Activated CD8-positive, alpha-beta memory T cell treated with anti-CD3 and anti-CD28 coated beads for 24 hours (primary cell): ENCODE measurements at regions not wholly inside any gene's neighbourhood (a gene's known extent, or its start where the extent isn't known, plus 50 kb on each side); places are given as distances from the start of the nearest gene placed in this dataset.

ENCODE experiments used
- DNase-seq: peaks from one replicate; pipeline ENCODE4 v3.0.0-alpha.2; 2020

DNA sequence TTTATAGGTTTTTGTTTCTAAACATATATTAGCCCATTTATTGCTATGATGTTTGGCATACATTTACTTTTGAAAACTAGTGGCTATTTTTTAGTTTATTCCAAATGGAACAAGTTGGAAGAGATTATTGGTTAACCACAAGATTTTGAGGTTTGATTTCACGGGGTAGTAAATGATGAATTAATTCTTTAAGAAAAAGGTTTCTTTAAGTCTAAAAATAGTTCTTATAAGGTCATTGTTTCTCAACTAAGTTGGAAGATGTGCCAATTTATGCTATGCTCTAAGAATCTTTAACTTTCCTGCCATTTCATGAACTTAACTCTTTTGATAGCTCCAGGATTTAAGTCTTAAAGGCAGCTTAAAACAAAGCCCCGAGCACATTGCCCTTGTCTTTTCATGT, 183.8 kb downstream of the LMO4 start:
- DNase-seq: no peak

- DNase-seq: no peak
Measured at GRCh38 chr1:87513255-87513654, 184.6 kb downstream of the LMO4 start.

GRCh38 chr1:87513966-87514660, 185.4 kb downstream of the LMO4 start:
- DNase-seq: no peak

GRCh38 chr1:87515781-87516180, 187.1 kb downstream of the LMO4 start:
- no peak for DNase-seq

GRCh38 chr1:87518794-87519193, 190.1 kb downstream of the LMO4 start:
- DNase-seq: no peak

GRCh38 chr1:87521452-87521851, 192.8 kb downstream of the LMO4 start:
- DNase-seq: no peak

DNA sequence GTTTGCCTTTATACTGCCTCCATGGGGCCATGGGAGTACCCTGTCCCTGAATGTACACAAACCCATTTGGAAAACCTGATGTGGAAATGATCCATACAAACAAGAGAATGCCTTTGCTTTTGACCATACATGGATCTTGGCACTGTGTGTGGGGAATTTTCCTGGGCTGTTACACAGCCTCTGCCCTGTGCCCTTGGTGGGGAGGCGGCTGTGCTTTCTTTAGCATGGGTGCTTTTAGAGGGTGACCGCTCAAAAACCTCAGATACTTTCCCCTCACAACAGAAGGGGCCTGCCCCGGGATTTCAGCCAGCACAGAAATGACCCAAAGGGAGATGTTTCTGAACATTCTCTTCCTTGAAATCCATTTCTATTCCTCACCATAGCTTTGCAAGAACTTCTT, 194.8 kb downstream of the LMO4 start:
- no peak for DNase-seq

GRCh38 chr1:87524021-87524754, 195.5 kb downstream of the LMO4 start:
- DNase-seq: no peak

GRCh38 chr1:87528754-87529517, 200.3 kb downstream of the LMO4 start:
- no peak for DNase-seq

DNA sequence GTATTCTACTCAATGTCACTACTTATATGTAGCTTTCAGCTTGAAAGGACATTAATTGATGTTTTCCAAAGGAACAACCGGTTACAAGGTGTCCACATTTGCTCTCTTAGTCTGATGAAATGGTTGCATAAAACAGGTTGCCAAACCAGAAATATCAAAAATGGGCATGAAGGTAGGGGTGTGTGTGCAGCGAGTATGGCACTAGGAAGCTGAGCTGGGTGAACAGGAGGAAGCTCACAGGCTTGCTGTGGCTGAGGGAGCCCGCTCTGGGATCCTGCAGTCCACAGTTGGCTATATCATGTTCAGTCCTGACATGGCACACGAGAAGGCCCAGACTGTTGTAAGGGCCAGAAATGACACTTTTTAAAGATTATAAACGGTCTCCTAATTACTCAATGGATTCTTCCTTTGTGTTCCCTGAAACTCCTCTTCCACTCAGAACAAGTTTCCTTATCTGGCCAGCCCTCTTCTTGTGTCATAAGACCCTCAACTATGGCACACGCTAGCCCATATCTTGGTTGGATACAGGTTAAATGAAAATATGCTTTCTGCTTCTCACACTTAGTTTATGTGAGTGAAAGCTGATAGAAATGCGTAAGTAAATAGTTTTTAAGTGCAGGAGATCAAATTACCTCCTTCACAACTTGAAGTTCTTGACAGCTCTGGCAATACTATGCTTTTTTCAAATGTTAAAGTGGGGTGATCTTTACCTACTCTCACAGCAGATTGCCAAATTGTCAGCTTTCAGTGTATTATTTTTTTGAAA, 201.5 kb downstream of the LMO4 start:
- DNase-seq: no peak

DNA sequence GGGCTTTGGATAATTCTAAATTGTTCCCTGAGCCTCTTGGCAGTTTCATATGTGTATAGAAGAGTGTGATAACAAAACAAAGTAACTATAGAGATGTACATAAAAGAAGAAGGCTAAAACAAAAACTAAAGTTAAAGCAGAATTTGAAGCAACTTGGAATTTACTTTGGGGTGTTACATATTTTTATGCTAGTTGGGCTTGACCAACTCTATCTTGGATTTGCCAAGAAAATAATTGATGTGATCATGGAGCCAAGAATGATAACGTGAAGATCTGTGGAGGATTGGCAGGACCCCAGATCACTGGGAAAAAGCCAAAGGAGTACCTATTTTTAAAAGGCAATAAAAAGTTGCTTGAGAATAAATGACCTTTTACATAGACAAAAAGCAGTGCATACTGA, 206.9 kb downstream of the LMO4 start:
- no peak for DNase-seq

DNA sequence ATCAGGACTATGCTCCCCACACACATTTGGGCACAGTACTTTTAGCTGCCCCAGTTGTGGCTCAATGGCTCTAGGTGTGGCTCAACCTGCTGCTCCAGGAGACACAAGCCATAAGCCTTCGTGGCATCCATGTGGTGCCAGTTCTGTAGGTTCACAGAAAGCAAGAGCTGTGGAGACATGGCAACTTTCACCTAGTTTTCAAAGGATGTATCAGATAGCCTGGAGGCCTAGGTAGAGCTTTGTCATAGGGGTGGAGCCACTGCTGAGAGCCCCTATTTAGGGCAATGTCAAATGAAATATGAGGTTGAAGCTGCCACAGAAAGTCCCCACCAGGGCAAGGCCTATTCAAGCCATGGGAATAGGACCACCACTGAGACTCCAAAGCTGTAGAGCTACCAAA, 210.5 kb downstream of the LMO4 start:
- DNase-seq: no peak

- DNase-seq: no peak
Measured at GRCh38 chr1:87542697-87543096, 214.0 kb downstream of the LMO4 start.

- no peak for DNase-seq
Measured at GRCh38 chr1:87549738-87550137, 221.1 kb downstream of the LMO4 start.

DNA sequence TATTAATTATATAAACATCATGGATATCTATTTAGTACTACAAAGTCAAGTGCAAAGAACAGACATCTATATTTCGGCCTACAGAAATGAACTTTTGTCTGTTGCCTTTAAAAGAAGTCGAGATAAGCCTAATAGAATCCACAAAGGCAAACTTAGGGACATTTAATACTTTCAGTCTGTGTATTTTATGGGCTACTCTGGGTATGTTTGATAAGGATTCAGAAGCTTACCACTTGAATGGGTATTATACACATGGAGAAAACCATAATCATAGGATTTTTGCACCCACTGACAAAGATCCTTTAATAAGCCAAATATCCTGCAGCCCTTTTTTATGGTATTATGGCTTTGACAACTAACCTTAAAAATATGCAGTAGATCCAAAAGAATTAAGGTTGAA, 224.8 kb downstream of the LMO4 start:
- no peak for DNase-seq

GRCh38 chr1:87555366-87555765, 226.7 kb downstream of the LMO4 start:
- no peak for DNase-seq

DNA sequence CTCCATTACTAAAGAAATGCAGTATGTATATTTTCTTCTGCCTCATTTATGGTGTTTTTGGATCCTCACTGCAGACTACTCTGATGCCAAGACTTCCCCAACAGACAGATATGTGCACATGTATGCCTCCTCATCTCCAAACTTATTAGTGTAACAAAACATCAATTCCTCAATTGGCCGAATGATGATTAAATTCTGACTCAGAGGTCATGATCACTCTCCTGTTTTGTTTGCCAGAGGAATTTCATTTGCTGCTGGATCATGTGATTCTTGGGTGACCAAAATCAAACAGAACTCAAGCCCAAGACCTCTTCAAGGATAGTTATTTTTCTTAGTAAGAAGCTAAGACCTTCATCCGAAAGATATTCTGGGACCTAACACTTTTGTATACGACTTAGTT, 227.6 kb downstream of the LMO4 start:
- DNase-seq: no peak

GRCh38 chr1:87558921-87559320, 230.2 kb downstream of the LMO4 start:
- no peak for DNase-seq

DNA sequence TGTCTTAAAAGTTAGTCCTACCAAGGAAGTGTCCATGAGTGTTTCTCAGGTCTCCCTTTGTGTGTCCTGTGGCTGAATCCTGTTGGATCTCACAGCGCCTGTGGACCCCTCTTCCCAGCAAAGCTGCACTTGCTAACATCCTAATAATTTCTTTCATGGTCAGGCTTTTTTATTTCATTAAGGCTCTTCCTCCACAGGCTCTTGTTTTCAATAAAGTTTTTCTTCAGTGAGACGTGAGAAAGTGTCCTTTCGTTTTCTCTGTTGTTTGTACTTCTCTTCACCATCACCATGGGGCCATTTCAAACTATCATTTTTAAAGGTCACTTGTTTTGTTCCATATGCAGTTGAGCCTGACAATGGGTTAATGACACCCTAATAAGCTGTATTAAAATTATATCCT, 231.5 kb downstream of the LMO4 start:
- DNase-seq: no peak

- DNase-seq: no peak
Measured at GRCh38 chr1:87560601-87561360, 232.1 kb downstream of the LMO4 start.

- no peak for DNase-seq
Measured at GRCh38 chr1:87563211-87563610, 234.5 kb downstream of the LMO4 start.

DNA sequence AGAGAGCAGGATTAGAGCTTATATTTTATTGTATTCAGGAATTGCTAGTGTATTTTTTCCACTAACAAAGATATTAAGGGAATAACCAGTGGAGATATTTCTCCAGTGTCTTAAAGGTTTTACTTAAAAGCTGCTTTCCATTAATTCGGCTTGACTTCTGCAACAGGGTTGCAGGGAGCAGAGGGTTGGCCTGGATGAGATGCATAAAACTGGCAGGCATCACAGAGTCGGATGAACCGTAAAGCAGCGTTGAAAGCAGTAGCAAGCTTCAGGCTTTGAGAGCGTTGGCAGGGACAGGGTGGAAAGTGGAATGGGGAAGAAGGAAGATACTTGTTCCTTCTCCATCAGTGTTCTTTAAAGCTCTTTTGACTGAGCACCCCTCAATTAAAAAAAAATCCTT, 237.2 kb downstream of the LMO4 start:
- no peak for DNase-seq
